Body of pancreas (tissue), 4 donors: ENCODE measurements at regions not wholly inside any gene's neighbourhood (a gene's known extent, or its start where the extent isn't known, plus 50 kb on each side); places are given as distances from the start of the nearest gene placed in this dataset.

ENCODE experiments used
- ATAC-seq: fragments of 150-250 bp; one replicate; pipeline ENCODE4 v1.9.1; 2016
- DNase-seq, 4 donors: peaks; one replicate each; pipeline ENCODE4 v3.0.0-alpha.2; 2019
- H3K27ac ChIP-seq, 4 donors: fragments of 200-600 bp; sonication (generic); 1 replicate in 3 of 4; 2 replicates in 1 of 4; pipeline versions ENCODE4 v1.5.1 to v1.6.1; 2016 to 2019; ENCODE audit warnings: mild to moderate bottlenecking in 1 of 4, mixed read lengths in 1 of 4, moderate library complexity in 1 of 4
- H3K27me3 ChIP-seq, 2 donors: fragments of 200-600 bp; sonication (generic); one replicate each; pipeline ENCODE4 v1.6.0; 2016; ENCODE audit warnings: mild to moderate bottlenecking in 1 of 2
- H3K36me3 ChIP-seq, 2 donors: fragments of 200-600 bp; sonication (generic); replicated peaks in 1 of 2; 2 replicates each; pipeline ENCODE4 v1.5.1; 2016; ENCODE audit warnings: low read depth in 2 of 2; ENCODE audit not compliant: insufficient read depth in 1 of 2
- H3K4me1 ChIP-seq: fragments of 200-600 bp; sonication (generic); one replicate; pipeline ENCODE4 v1.6.0; 2016
- H3K4me3 ChIP-seq, 2 donors: fragments of 200-600 bp; sonication (generic); 1 replicate in 1 of 2; 2 replicates in 1 of 2; pipeline ENCODE4 v1.5.1; 2016 to 2019
- H3K9me3 ChIP-seq, 3 donors: fragments of 200-600 bp; sonication (generic); 1 replicate in 2 of 3; 2 replicates in 1 of 3; pipeline ENCODE4 v1.5.1; 2016
- CTCF ChIP-seq, 7 experiments: fragments of 450-650 bp in 4 of 7; fragments of 200-600 bp in 3 of 7; sonication (generic) in 3 of 7; IDR thresholded peaks; one replicate each; pipeline ENCODE4 v1.5.1; 2016 to 2019; ENCODE audit warnings: antibody characterized with exemption in 7 of 7
- POLR2A ChIP-seq, 3 donors: fragments of 450-650 bp; IDR thresholded peaks; one replicate each; pipeline ENCODE4 v1.6.1; 2016; ENCODE audit warnings: antibody characterized with exemption in 3 of 3, mild to moderate bottlenecking in 2 of 3
- WGBS, 2 donors: methylation state at CpG; one replicate each; pipeline ENCODE4 v1.1.5; 2017; 5-methylcytosine and 5-hydroxymethylcytosine counted together
- intact Hi-C: fragments of 100-400 bp; cut with DNase I; formaldehyde crosslinking; loops from one replicate; pipeline ENCODE4 v1.15.1; 2023

GRCh38 chr11:37830529-37830928 is 1232.5 kb upstream of the RAG2 start:
- intact Hi-C loops = no loop called here
- Histone ChIP-seq H3K27me3 (no peaks in the 10 kb centered on the region), H3K36me3 (no peaks in the 10 kb centered on the region), H3K27ac (no peak overlapping the region), H3K9me3 (no peaks in the 10 kb centered on the region), H3K4me3 (no peak overlapping the region), H3K4me1 (no peaks in the 10 kb centered on the region)
- TF ChIP-seq CTCF (IDR thresholded peaks at IDR 0.05) (no peak), POLR2A (IDR thresholded peaks at IDR 0.05) (no peak)
- 64 to 69% methylated on average over 4 of the region's 4 CpGs for WGBS, 2 donors
- DNase-seq (no peak), ATAC-seq (no peak)

GRCh38 chr11:37817727-37818270 is 1219.8 kb upstream of the RAG2 start:
- Histone ChIP-seq H3K27ac (no peak overlapping the region), H3K27me3 (no peaks in the 10 kb centered on the region), H3K36me3 (no peaks in the 10 kb centered on the region), H3K4me1 (no peaks in the 10 kb centered on the region), H3K4me3 (no peak overlapping the region), H3K9me3 (no peaks in the 10 kb centered on the region)
- WGBS, 2 donors = 67 to 85% methylated on average over 11 of the region's 11 CpGs
- TF ChIP-seq POLR2A (IDR thresholded peaks at IDR 0.05) (no peak), CTCF (IDR thresholded peaks at IDR 0.05) (no peak)
- DNase-seq = no peak
- intact Hi-C loops = no loop called here
- no peak for ATAC-seq

GRCh38 chr11:37812281-37812880 is 1214.3 kb upstream of the RAG2 start:
- no peak for ATAC-seq

GRCh38 chr11:37811349-37811748 is 1213.3 kb upstream of the RAG2 start:
- intact Hi-C loops = no loop called here
- H3K4me1 ChIP-seq = no peaks in the 10 kb centered on the region
- peak in 1 of 4 donors; percentile 10 for DNase-seq
- no peak overlapping the region for H3K27ac ChIP-seq
- TF ChIP-seq CTCF (IDR thresholded peaks at IDR 0.05) (no peak), POLR2A (IDR thresholded peaks at IDR 0.05) (no peak)
- no peaks in the 10 kb centered on the region for H3K9me3 ChIP-seq
- no peaks in the 10 kb centered on the region for H3K27me3 ChIP-seq
- ATAC-seq = no peak
- 76 to 86% methylated on average over 5 to 7 of the region's 7 CpGs for WGBS, 2 donors
- H3K4me3 ChIP-seq = no peak overlapping the region
- H3K36me3 ChIP-seq = no peaks in the 10 kb centered on the region

More at GRCh38 chr11:37812281-37812880, 1214.3 kb upstream of the RAG2 start:
- Histone ChIP-seq H3K4me1 (no peaks in the 10 kb centered on the region), H3K4me3 (no peak overlapping the region), H3K9me3 (no peaks in the 10 kb centered on the region), H3K27me3 (no peaks in the 10 kb centered on the region), H3K36me3 (no peaks in the 10 kb centered on the region), H3K27ac (no peak overlapping the region)
- no peak for DNase-seq
- 68 to 78% methylated on average over 9 to 14 of the region's 16 CpGs for WGBS, 2 donors
- intact Hi-C loops = no loop called here
- no peak for TF ChIP-seq POLR2A (IDR thresholded peaks at IDR 0.05)
- no peak for TF ChIP-seq CTCF (IDR thresholded peaks at IDR 0.05)

- Histone ChIP-seq H3K4me1 (no peaks in the 10 kb centered on the region), H3K4me3 (no peak overlapping the region), H3K36me3 (no peaks in the 10 kb centered on the region), H3K27me3 (no peaks in the 10 kb centered on the region), H3K9me3 (no peaks in the 10 kb centered on the region), H3K27ac (no peak overlapping the region)
- TF ChIP-seq POLR2A (IDR thresholded peaks at IDR 0.05) (no peak), CTCF (IDR thresholded peaks at IDR 0.05) (no peak)
- ATAC-seq = no peak
- intact Hi-C loops = no loop called here
- 71 to 78% methylated on average over 2 of the region's 2 CpGs for WGBS, 2 donors
- DNase-seq = no peak
These were observed 1206.6 kb upstream of the RAG2 start for GRCh38 chr11:37804666-37805065.
